Kidney (tissue), 13 donors: ENCODE measurements at regions not wholly inside any gene's neighbourhood (a gene's known extent, or its start where the extent isn't known, plus 50 kb on each side); places are given as distances from the start of the nearest gene placed in this dataset.
A peak's percentile ranks its signal among the peaks of the same experiment; 100 is the strongest.
"Not testable (repeated sequence)": the region's sequence is repeated elsewhere in the genome, so short reads cannot be mapped to it uniquely, and the experiment has no call there.

Source experiments
- DNase-seq, 5 donors: peaks; one replicate each; pipeline ENCODE4 v3.0.0-alpha.2; 2013 to 2020
- FAIRE-seq: peaks from 2 replicates; lab custom pipeline; 2012; peaks lifted over from hg19 to GRCh38; lab: Jason Lieb, UNC
- H3K27ac ChIP-seq, 2 donors: one replicate each; pipeline ENCODE4 v1.7.0; 2013; ENCODE audit warnings: low read depth in 2 of 2, low read length in 2 of 2, inconsistent platforms in 1 of 2
- H3K27me3 ChIP-seq: one replicate; pipeline ENCODE4 v1.7.1; 2013; ENCODE audit warnings: low read length, inconsistent platforms; ENCODE audit not compliant: control insufficient read depth, insufficient read depth
- H3K36me3 ChIP-seq, 3 donors: one replicate each; pipeline versions ENCODE4 v1.7.0 to v1.7.1; 2013; ENCODE audit warnings: low read length in 3 of 3, control low read depth in 1 of 3, inconsistent platforms in 1 of 3; ENCODE audit not compliant: insufficient read depth in 3 of 3, control insufficient read depth in 2 of 3
- H3K4me1 ChIP-seq, 3 donors: one replicate each; pipeline versions ENCODE4 v1.7.0 to v1.7.1; 2013; ENCODE audit warnings: low read length in 3 of 3, inconsistent platforms in 1 of 3, low read depth in 1 of 3; ENCODE audit not compliant: control insufficient read depth in 2 of 3, insufficient read depth in 2 of 3
- H3K4me3 ChIP-seq, 3 donors: one replicate each; pipeline versions ENCODE4 v1.7.0 to v1.8.1; 2013; ENCODE audit warnings: low read length in 3 of 3, control low read depth in 1 of 3, inconsistent platforms in 1 of 3
- H3K9ac ChIP-seq, 3 donors: one replicate each; pipeline versions ENCODE4 v1.7.0 to v1.7.1; 2013; ENCODE audit warnings: low read length in 3 of 3, control low read depth in 1 of 3, inconsistent platforms in 1 of 3
- H3K9me3 ChIP-seq, 3 donors: one replicate each; pipeline versions ENCODE4 v1.7.0 to v1.7.1; 2013; ENCODE audit warnings: low read length in 3 of 3, control low read depth in 1 of 3, inconsistent platforms in 1 of 3; ENCODE audit not compliant: control insufficient read depth in 2 of 3, insufficient read depth in 1 of 3
- CTCF ChIP-seq: IDR thresholded peaks from 3 replicates; pipeline ENCODE4 v1.5.1; 2012; ENCODE audit warnings: mild to moderate bottlenecking, moderate library complexity, borderline replicate concordance; ENCODE audit not compliant: insufficient read depth; ENCODE audit errors: extremely low read depth
- intact Hi-C: fragments of 100-400 bp; cut with DNase I; formaldehyde crosslinking; loops from one replicate; pipeline ENCODE4 v1.11.1; 2022
- donor health status: control.
- donor health status: control.
- donor health status: control.
- donor health status: control.
- donor health status: control.
- donor health status: DM: yes; HTN: yes; CAD: no.
- donor health status: Normal renal cell carcinoma (clear cell type).

DNA sequence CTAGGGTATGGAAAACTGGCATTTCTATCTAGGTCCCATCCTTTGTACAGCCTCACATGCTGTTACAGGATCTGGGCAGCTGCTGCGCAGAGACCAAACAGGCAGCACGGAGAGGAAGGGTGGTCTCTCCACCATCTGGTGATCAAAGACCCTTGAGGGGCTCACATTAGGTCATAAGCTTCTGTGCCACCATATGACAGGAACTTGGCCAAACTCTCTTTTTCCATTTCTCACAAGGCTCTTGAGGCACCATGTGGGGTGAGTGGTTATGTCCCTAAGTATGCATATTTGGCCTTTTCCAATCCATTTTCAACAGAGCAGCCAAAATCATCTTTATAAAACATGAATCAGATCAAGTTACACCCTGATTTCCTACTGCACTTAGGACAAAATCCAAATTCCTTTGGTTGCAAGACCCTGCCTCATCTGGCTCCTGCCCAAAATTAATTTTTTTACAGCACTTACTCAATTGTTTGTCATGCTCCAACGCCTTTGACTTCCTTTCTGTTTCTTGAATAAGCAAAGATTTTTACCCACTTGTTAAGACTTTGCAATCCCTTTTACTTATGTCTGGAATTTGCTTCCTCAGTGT is 730.0 kb downstream of the MAT2B start:
- H3K4me3 ChIP-seq = no peak overlapping the region
- peaks cover 0 to 15% (median 0%) of the 10 kb centered on the region in 3 donors for H3K4me1 ChIP-seq
- H3K36me3 ChIP-seq = no peaks in the 10 kb centered on the region
- H3K27me3 ChIP-seq = no peaks in the 10 kb centered on the region
- FAIRE-seq (no peak), DNase-seq (peak in 2 of 5 donors; percentile 46 to 58)
- intact Hi-C loops = no loop called here
- H3K9ac ChIP-seq = no peak overlapping the region
- TF ChIP-seq CTCF = no peak
- no peaks in the 10 kb centered on the region for H3K9me3 ChIP-seq
- H3K27ac ChIP-seq = no peak overlapping the region

DNA sequence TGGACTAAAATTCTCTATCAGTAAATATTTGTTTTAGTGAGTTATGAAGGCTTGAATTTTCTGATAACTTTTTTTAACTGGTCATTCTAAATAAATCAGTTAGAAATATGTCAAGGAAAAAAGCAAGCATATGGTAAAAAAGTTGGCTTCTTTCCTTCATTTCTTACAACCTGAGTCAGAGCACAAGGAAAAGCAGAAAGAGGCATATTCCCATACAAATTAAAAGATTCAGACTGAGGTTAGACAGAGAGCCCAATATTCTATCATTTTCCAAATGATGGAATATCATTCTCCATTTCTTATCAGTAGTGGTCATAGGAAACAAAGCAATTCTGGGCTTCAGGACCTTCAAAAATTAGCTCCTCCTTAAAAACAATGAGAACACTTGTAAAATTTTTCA is 732.1 kb downstream of the MAT2B start:
- Histone ChIP-seq H3K27ac (no peak overlapping the region), H3K4me1 (peaks cover 0 to 15% (median 0%) of the 10 kb centered on the region in 3 donors), H3K9me3 (no peaks in the 10 kb centered on the region), H3K9ac (no peak overlapping the region), H3K4me3 (no peak overlapping the region), H3K27me3 (no peaks in the 10 kb centered on the region), H3K36me3 (no peaks in the 10 kb centered on the region)
- intact Hi-C loops = no loop called here
- FAIRE-seq (no peak), DNase-seq (no peak)
- no peak for TF ChIP-seq CTCF

GRCh38 chr5:164251781-164252180 is 746.4 kb downstream of the MAT2B start:
- FAIRE-seq, H3K4me3 ChIP-seq, H3K36me3 ChIP-seq, H3K4me1 ChIP-seq, DNase-seq, H3K27ac ChIP-seq, H3K27me3 ChIP-seq, intact Hi-C loops, H3K9ac ChIP-seq, H3K9me3 ChIP-seq: not testable (repeated sequence)

DNA sequence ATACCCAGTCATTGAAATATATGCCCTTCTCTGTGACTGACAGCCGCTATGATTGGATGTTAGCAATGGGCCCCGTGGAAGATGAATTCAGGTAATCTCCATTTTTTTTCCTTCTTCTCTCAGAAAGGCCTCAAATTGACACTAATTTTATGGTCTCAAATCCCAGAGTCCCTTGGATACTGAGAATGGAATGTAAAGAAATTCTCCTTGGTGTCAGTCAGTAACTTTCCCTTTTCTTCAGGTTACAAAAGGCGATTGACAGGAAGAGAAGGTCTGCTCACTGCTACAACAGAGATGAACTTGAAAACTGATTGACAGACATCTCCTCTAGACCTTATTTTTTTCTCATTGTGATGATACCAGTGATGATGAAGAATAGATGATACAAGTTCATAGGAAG is 748.3 kb downstream of the MAT2B start:
- H3K4me1 ChIP-seq = peaks cover 0 to 2% (median 0%) of the 10 kb centered on the region in 3 donors
- no peak for TF ChIP-seq CTCF
- H3K27ac ChIP-seq = no peak overlapping the region
- no peaks in the 10 kb centered on the region for H3K9me3 ChIP-seq
- no peak overlapping the region for H3K4me3 ChIP-seq
- FAIRE-seq (no peak), DNase-seq (no peak)
- H3K27me3 ChIP-seq = no peaks in the 10 kb centered on the region
- H3K9ac ChIP-seq = no peak overlapping the region
- no peaks in the 10 kb centered on the region for H3K36me3 ChIP-seq
- intact Hi-C loops = no loop called here
